Lower leg skin (tissue), 3 donors: ENCODE measurements at regions not wholly inside any gene's neighbourhood (a gene's known extent, or its start where the extent isn't known, plus 50 kb on each side); places are given as distances from the start of the nearest gene placed in this dataset.

Source experiments
- POLR2A ChIP-seq, 2 donors: fragments of 450-650 bp; IDR thresholded peaks; one replicate each; pipeline ENCODE4 v1.6.1; 2016 to 2017; ENCODE audit warnings: antibody characterized with exemption in 2 of 2, mild to moderate bottlenecking in 1 of 2, moderate library complexity in 1 of 2
- TF ChIP-seq, protein P1 (sequence below), 3 donors: fragments of 450-650 bp; IDR thresholded peaks; one replicate each; pipeline ENCODE4 v1.5.1; 2016; ENCODE audit warnings: antibody characterized with exemption in 3 of 3, mild to moderate bottlenecking in 3 of 3, moderate library complexity in 2 of 3

GRCh38 chr20:55406891-55407290 lies 598.4 kb downstream of the CBLN4 start:
- TF ChIP-seq, protein P1, sequence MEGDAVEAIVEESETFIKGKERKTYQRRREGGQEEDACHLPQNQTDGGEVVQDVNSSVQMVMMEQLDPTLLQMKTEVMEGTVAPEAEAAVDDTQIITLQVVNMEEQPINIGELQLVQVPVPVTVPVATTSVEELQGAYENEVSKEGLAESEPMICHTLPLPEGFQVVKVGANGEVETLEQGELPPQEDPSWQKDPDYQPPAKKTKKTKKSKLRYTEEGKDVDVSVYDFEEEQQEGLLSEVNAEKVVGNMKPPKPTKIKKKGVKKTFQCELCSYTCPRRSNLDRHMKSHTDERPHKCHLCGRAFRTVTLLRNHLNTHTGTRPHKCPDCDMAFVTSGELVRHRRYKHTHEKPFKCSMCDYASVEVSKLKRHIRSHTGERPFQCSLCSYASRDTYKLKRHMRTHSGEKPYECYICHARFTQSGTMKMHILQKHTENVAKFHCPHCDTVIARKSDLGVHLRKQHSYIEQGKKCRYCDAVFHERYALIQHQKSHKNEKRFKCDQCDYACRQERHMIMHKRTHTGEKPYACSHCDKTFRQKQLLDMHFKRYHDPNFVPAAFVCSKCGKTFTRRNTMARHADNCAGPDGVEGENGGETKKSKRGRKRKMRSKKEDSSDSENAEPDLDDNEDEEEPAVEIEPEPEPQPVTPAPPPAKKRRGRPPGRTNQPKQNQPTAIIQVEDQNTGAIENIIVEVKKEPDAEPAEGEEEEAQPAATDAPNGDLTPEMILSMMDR (IDR thresholded peaks at IDR 0.05) = no peak
- TF ChIP-seq POLR2A (IDR thresholded peaks at IDR 0.05) = no peak
